GM12892 (cell line): ENCODE measurements at regions not wholly inside any gene's neighbourhood (a gene's known extent, or its start where the extent isn't known, plus 50 kb on each side); places are given as distances from the start of the nearest gene placed in this dataset.

Experiments used
- POLR2A ChIP-seq: IDR thresholded peaks from 2 replicates; pipeline ENCODE4 v1.6.1; 2011; ENCODE audit warnings: low read depth, low read length, control low read depth
- POLR2AphosphoS5 ChIP-seq: IDR thresholded peaks from 2 replicates; pipeline ENCODE4 v1.6.1; 2011; ENCODE audit warnings: low read depth, low read length, control low read depth
- TAF1 ChIP-seq: IDR thresholded peaks from 2 replicates; pipeline ENCODE4 v1.6.1; 2011; ENCODE audit warnings: low read depth, mild to moderate bottlenecking, control low read depth, low read length, borderline replicate concordance

- TF ChIP-seq POLR2AphosphoS5 (no peak), POLR2A (no peak), TAF1 (no peak)
These were observed 242.1 kb upstream of the TNRC6C start for GRCh38 chr17:77716289-77716926.
